Activated CD4-positive, alpha-beta T cell treated with anti-CD3 and anti-CD28 coated beads, Interleukin-2, amount 50 U/mL, for 16 hours (primary cell): ENCODE measurements at regions not wholly inside any gene's neighbourhood (a gene's known extent, or its start where the extent isn't known, plus 50 kb on each side); places are given as distances from the start of the nearest gene placed in this dataset.

Experiments used
- DNase-seq: peaks from one replicate; pipeline ENCODE4 v3.0.0-alpha.2; 2020

- no peak for DNase-seq
Observed at GRCh38 chr5:30698217-30698616, 495.3 kb upstream of the CDH6 start.

DNA sequence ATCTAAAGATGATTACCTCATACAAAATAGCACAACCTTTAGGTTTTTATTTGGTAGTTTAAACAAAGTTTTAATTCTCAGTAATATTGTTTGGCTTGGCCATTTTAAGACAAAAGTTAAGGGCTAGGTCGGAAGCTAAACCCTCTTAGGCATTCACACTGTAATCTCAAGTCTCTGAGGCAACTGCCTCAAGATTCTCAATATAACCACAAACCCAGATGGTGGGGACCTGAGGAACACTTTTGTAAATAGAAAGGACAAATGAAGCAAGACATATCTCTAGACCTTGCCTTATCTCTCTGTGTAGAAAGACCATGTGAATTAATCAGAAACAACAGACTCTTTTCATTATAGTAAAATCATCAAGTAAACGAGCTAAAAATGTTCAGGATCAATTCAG lies 500.2 kb upstream of the CDH6 start:
- no peak for DNase-seq

DNA sequence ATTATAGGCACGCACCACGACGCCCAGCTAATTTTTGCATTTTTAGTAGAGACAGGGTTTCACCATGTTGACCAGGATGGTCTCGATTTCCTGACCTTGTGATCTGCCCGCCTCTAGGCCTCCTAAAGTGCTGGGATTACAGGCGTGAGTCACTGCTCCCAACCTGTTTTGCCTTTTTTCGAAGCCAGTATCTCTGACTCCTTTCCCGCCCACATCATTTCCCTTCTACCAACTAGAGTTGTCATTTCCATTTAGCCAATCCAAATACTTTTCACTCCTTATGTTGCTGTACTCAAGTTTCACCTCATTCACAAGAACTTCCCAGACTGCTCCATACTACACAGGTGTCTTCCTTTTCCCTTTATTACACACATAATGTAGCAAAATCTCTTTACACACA lies 502.6 kb upstream of the CDH6 start:
- no peak for DNase-seq

GRCh38 chr5:30687461-30687860 lies 506.0 kb upstream of the CDH6 start:
- DNase-seq: no peak

DNA sequence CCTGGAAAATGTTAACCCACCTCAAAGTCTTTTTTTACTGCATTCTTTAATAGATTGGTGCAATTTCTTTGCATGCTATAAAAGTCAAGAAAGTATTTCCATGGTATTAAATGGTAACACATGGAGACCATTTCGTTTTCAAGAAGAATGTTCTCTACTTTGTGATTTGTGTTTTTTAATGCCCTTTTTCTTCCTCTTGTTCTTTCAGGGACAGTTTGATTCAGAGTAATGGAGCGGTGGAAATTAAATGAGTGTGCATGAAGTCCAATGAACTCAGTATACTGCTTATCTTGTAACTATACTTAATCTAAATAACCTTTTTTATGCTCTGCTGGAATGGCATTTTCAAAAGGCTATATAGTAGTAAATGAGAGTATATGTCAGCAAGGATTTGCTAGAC lies 507.0 kb upstream of the CDH6 start:
- no peak for DNase-seq

- DNase-seq: no peak
Observed at GRCh38 chr5:30676223-30676840, 517.2 kb upstream of the CDH6 start.

GRCh38 chr5:30667293-30667692 lies 526.2 kb upstream of the CDH6 start:
- no peak for DNase-seq

DNA sequence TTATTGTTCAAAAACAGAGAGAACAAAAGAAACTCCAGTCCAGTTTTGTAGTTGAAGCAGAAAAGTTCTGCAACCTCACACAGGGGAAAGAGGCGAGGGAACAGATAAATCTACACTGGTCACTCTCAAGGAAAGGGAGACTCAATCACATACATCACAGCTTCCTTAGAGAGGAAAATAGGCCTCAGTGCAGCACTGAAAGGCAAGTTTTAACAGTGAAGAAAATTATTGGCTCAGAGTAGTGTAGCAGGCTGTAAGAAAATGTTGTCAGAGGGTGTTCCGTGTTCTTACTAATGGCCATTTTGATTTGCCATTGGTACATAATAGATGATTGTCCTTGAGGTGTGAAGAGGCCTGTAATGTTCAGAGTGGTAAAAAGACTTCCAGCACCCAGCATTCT lies 530.0 kb upstream of the CDH6 start:
- no peak for DNase-seq

GRCh38 chr5:30662373-30662772 lies 531.1 kb upstream of the CDH6 start:
- no peak for DNase-seq

DNA sequence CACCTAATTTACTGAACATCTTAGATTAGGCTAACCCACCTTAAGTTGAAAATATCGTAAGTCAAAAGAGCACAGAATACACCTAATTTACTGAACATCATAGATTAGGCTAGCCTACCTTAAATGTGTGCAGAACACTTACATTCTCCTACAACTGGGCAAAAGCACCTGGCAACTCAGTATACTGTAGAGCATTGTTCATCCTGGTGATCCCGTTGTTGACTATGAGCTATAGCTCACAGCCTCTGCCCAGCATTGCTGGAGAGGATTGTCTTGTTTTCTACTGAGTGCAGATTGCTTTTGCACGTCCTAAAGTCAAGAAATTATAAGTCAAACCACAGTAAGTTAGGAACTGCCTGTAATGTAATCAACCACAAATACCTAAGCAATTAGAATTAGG lies 531.8 kb upstream of the CDH6 start:
- DNase-seq: no peak

DNA sequence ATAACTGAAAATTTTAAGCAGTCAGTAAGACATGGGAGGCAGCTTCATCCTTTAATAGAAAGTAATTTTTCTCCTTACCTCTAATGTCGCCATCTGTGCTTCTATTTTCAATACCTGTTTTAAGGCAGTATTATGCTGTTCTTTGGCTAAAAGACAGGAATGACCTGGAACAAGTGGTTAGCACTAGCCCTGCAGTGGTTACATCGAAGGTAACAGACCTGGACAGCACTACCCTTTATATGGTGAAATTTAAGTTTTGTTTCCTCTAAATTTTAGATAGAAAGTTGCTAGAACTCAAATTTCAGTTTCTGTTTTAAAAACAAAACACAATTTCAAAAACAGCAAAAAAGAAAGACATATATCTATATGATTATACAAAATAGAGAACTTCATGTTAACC lies 534.1 kb upstream of the CDH6 start:
- DNase-seq: no peak

DNA sequence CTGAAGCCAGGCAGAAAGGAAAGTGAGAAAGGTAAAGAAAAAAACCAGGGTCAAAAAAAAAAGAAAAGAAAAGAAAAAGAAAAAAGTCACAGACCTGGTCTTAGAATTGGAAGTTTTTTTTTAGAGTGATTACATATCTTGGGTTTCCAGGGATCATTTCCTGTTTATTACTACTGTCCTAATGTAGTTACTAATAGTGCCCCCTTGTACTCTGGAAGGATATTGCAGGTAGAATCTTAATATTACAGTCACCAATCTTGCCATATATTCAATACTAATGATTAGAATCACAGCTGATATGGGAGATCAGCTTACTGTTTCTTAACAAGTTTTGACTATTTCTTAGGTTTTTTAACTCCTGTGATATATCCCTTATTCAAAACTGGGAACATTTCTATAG lies 543.2 kb upstream of the CDH6 start:
- no peak for DNase-seq

GRCh38 chr5:30638899-30639298 lies 554.6 kb upstream of the CDH6 start:
- no peak for DNase-seq

- no peak for DNase-seq
Observed at GRCh38 chr5:30627945-30628344, 565.5 kb upstream of the CDH6 start.

DNA sequence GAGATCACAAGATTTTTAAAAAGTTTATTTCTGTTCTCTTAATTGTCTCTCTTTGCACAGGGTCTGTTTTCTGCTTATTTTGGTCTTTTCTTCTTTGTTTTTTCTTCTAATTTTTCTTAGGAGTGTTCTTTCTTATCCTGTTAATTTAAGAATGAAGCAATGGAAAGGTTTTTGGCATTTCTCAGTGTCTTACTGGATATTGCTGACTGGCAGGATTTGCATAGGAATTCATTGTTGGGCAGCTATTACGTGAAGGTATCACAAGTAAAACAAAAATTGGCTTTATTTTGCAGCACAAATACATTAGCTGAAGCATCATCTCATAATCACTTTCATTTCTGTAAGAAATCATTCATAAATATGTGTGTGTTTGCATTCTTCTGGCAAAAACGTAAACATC lies 566.9 kb upstream of the CDH6 start:
- no peak for DNase-seq

GRCh38 chr5:30620481-30621085 lies 572.9 kb upstream of the CDH6 start:
- DNase-seq: no peak

DNA sequence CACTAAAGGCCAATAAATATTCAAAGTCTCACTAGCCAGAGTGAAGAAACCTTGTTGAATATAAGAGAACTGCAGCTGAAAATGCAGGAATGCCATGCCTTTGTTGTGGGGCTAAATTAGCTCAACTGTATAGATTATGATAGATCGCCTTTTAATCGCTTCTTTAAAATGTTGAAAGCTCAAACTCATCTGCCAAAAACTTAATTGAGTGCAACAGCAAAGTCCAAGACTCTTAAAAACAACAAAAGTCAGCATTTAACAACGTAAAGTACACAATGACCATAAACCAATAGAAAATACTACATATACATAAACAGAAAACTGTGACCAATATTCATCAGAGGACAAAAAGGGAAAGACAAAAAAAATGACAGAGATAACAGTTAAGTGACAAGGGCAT lies 585.0 kb upstream of the CDH6 start:
- no peak for DNase-seq

DNA sequence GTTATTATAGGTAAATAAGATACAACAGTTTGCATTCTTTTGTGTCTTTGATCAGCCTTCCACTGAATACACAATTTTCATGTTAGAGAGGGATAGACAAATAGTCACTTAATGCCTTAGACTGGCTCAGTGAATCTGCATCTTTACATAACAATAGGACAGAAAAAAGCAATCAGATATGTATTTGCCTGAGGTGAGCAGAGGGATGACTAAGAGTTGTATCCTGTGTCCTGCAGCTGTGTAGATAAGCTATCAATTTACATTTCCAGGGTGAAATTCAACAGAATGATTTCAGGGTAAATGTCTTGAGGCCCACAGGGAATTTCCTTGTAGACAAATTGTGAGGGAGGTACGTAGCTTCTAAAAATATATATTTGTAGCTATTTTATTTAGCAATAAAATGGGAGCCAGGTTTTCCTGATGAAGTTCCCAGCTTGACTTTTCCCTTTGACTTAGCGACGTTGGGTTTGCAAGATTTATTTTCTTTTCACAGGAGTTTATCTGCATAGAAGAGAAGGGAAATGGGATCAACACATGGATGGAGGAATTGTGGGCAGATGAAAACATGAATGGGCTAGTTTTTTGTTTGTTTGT lies 586.1 kb upstream of the CDH6 start:
- no peak for DNase-seq

DNA sequence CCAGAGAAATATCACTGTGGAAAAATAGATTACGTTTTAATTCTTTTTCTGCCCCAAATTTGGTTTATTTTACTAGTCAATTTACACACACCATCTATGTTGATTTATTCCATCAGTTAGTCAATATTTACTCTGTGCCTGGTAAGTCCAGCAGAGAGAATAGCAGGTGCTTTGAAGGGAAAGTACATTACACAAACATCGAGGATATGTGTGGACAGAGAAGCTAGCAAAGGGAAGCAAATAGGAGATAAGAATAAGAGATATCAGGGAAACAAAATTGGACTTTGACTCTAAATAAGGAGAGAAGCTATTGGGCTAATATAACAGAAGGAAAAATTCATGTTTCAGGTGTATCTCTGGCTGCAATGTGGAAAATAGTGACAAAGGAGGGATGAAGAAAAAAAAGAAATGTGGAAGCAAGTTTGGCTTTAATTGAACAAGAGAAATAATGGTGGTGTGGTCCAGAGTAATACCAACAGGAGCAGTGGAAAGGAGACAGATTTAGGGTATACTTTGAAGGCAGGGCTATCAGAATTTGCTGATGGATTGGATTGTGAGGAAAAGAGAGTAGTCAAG lies 587.7 kb upstream of the CDH6 start:
- DNase-seq: no peak

DNA sequence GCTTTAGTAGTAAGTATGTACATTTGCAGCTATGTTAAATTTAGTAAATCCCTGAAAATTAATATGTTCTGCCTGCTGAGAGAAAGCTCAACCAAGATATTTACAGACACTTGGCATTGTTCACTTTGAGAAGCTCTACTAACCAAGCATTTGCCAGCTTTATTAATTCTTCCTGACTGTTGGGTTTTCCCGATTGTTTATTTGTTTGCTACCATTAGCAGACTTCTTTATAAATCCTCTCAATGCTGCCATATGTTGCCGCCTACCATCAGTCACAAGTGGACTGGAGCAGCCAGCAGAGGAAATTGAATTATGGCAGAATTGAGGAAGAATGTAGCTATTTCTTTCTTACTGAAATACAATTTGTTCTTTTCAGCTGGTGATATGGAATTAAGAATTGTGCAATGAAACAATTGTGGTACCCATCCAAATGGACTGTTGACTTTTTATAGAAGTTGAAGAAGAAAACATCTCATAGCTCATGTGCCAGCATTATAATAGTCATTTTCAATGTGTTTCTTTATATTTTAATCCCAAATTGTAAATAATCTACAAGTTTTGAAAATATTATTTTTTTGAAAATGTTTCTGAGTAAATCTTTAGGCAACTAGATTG lies 588.7 kb upstream of the CDH6 start:
- DNase-seq: no peak

DNA sequence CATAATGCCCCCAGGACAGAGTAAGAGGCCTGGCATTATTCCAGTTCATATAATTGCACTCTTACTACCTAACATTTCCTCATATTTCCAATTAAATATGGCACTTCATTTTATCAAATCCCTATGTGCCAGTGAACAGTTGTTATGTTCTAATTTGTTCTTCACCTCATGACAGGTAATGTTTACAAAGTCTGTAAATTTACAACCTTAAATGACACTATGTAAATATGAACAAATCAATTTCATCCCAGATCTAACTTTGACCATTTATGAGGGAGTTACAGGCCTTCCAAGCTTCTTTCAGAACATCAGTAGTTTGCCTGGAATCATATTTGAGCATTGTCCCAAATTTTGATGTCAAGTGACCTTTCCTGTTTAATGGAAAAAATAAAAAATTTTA lies 592.6 kb upstream of the CDH6 start:
- DNase-seq: no peak

- DNase-seq: no peak
Observed at GRCh38 chr5:30596495-30597064, 596.9 kb upstream of the CDH6 start.

DNA sequence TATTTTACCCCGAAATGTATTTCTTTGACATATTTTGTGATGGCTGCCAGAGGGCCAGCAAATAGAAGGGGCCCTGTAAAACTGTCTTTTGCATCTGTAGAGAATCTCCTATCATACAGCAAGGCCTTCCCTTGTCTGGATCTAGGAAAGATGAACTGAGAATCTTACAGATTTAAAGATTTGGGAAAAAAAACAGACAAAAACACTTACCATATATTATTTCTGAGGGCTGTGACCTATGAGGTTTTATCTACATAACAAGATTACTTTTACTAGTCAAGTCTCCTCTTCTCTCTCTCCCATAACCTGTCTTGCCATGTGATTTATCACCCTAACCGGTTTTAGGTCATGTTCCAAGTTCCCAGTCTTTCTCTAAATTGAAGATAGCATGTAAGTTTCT lies 599.2 kb upstream of the CDH6 start:
- DNase-seq: no peak

DNA sequence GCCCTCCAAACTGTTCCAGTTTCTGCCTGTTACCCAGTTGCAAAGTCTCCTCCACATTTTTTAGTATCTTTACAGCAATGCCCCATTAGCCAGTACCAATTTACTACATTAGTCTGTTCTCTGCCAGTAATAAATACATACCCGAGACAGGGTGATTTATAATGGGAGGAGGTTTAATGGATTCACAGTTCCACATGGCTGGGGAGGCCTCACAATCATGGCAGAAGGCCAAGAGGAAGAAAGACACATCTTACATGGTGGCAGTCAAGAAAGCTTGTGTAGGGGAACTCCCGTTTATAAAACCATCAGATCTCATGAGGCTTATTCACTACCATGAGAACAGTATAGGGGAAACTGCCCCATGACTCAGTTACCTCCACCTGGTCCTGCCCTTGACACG lies 600.7 kb upstream of the CDH6 start:
- no peak for DNase-seq
